OCI-LY1 (cell line): ENCODE measurements at regions not wholly inside any gene's neighbourhood (a gene's known extent, or its start where the extent isn't known, plus 50 kb on each side); places are given as distances from the start of the nearest gene placed in this dataset.

Experiments used
- EZH2 ChIP-seq: fragments of 200-600 bp; sonication (generic), shearing (Covaris generic); IDR thresholded peaks from 2 replicates; pipeline ENCODE4 v1.8.0; 2017; ENCODE audit warnings: borderline replicate concordance, mixed run types, mild to moderate bottlenecking, antibody characterized with exemption, low read length, moderate library complexity, mixed read lengths
- TF ChIP-seq, protein P1 (sequence below): fragments of 200-600 bp; sonication (generic), shearing (Covaris generic); IDR thresholded peaks from 2 replicates; pipeline ENCODE4 v1.5.1; 2017; ENCODE audit warnings: mild to moderate bottlenecking, antibody characterized with exemption, low read length, moderate library complexity, mixed read lengths

DNA sequence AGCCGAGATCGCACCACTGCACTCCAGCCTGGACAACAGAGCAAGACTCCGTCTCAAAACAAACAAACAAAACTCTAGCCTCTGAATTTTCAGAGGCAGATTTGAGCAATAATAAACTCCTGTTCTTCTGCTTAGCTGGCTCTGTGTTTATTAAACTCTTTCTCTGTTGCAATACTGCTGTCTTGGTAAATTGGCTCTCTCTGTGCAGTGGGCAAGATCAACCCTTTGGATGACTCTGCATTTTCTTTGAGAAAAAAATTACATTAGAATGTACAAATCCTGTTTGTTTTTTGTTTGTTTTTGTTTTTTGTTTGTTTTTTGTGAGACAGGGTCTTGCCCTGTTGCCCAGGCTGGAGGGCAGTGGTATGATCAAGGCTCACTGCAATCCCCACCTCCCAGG lies 75.8 kb upstream of the RPH3AL start:
- TF ChIP-seq, protein P1, sequence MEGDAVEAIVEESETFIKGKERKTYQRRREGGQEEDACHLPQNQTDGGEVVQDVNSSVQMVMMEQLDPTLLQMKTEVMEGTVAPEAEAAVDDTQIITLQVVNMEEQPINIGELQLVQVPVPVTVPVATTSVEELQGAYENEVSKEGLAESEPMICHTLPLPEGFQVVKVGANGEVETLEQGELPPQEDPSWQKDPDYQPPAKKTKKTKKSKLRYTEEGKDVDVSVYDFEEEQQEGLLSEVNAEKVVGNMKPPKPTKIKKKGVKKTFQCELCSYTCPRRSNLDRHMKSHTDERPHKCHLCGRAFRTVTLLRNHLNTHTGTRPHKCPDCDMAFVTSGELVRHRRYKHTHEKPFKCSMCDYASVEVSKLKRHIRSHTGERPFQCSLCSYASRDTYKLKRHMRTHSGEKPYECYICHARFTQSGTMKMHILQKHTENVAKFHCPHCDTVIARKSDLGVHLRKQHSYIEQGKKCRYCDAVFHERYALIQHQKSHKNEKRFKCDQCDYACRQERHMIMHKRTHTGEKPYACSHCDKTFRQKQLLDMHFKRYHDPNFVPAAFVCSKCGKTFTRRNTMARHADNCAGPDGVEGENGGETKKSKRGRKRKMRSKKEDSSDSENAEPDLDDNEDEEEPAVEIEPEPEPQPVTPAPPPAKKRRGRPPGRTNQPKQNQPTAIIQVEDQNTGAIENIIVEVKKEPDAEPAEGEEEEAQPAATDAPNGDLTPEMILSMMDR: no peak
- TF ChIP-seq EZH2: no peak
